Mucosa of descending colon (tissue), 3 donors: ENCODE measurements at regions not wholly inside any gene's neighbourhood (a gene's known extent, or its start where the extent isn't known, plus 50 kb on each side); places are given as distances from the start of the nearest gene placed in this dataset.

Experiments
- ATAC-seq: fragments of 200-7000 bp; cut with Tn5 transposase; one replicate; pipeline ENCODE4 v1.9.1; 2020; ENCODE audit warnings: mild to moderate bottlenecking, moderate library complexity
- DNase-seq, 3 donors: peaks; one replicate each; pipeline ENCODE4 v3.0.0-alpha.2; 2020
- H3K36me3 ChIP-seq: fragments of 200-600 bp; one replicate; pipeline ENCODE4 v1.8.0; 2021; ENCODE audit warnings: low read depth, mild to moderate bottlenecking
- H3K4me1 ChIP-seq: fragments of 200-600 bp; one replicate; pipeline ENCODE4 v1.8.0; 2021; ENCODE audit warnings: low read depth, mild to moderate bottlenecking
- H3K4me3 ChIP-seq: fragments of 200-600 bp; one replicate; pipeline ENCODE4 v1.8.0; 2021; ENCODE audit warnings: mild to moderate bottlenecking
- H3K9me3 ChIP-seq: fragments of 200-600 bp; one replicate; pipeline ENCODE4 v1.8.0; 2021; ENCODE audit warnings: mild to moderate bottlenecking
- CTCF ChIP-seq: fragments of 200-600 bp; IDR thresholded peaks from one replicate; pipeline ENCODE4 v1.8.0; 2022; ENCODE audit warnings: antibody characterized with exemption, mild to moderate bottlenecking
- intact Hi-C, 2 donors: fragments of 100-400 bp; cut with DNase I in 1 of 2; cut with micrococcal nuclease in 1 of 2; formaldehyde crosslinking; loops; one replicate each; pipeline versions ENCODE4 v1.11.0 to v1.11.1; 2022; cut with DNase I, micrococcal nuclease
- donor health status: DM: no; HTN: no; CAD: no; lungs with moderate emphysema.
- donor health status: DM: no; HTN: no; CAD: no.
- donor health status: DM: no; HTN: yes; CAD: no.

GRCh38 chr2:217138284-217138683, 278.4 kb upstream of the TNP1 start:
- Histone ChIP-seq H3K36me3 (no peaks in the 10 kb centered on the region), H3K9me3 (peaks cover 16% of the 10 kb centered on the region), H3K4me1 (no peaks in the 10 kb centered on the region), H3K4me3 (no peak overlapping the region)
- TF ChIP-seq CTCF = no peak
- intact Hi-C loops = no loop called here
- no peak for DNase-seq
- no peak for ATAC-seq

GRCh38 chr2:217127744-217128143, 267.9 kb upstream of the TNP1 start:
- no peak for TF ChIP-seq CTCF
- no peaks in the 10 kb centered on the region for H3K4me1 ChIP-seq
- DNase-seq (no peak), ATAC-seq (no peak)
- intact Hi-C loops = no loop called here
- no peaks in the 10 kb centered on the region for H3K9me3 ChIP-seq
- no peak overlapping the region for H3K4me3 ChIP-seq
- H3K36me3 ChIP-seq = no peaks in the 10 kb centered on the region

- intact Hi-C loops = no loop called here
- Histone ChIP-seq H3K36me3 (no peaks in the 10 kb centered on the region), H3K4me3 (no peak overlapping the region), H3K9me3 (no peaks in the 10 kb centered on the region), H3K4me1 (no peaks in the 10 kb centered on the region)
- DNase-seq = no peak
- TF ChIP-seq CTCF = no peak
- no peak for ATAC-seq
Observed at GRCh38 chr2:217125014-217125413, 265.1 kb upstream of the TNP1 start.

- TF ChIP-seq CTCF = no peak
- H3K36me3 ChIP-seq = no peaks in the 10 kb centered on the region
Observed at GRCh38 chr2:217124050-217124449, 264.2 kb upstream of the TNP1 start.

GRCh38 chr2:217121565-217121964, 261.7 kb upstream of the TNP1 start:
- no peak overlapping the region for H3K4me3 ChIP-seq
- DNase-seq (no peak), ATAC-seq (no peak)
- H3K9me3 ChIP-seq = no peaks in the 10 kb centered on the region
- no peak for TF ChIP-seq CTCF
- intact Hi-C loops = no loop called here
- H3K36me3 ChIP-seq = no peaks in the 10 kb centered on the region
- no peaks in the 10 kb centered on the region for H3K4me1 ChIP-seq

More at GRCh38 chr2:217124050-217124449, 264.2 kb upstream of the TNP1 start:
- DNase-seq = no peak
- H3K4me1 ChIP-seq = no peaks in the 10 kb centered on the region
- intact Hi-C loops = no loop called here
- no peak for ATAC-seq
- no peak overlapping the region for H3K4me3 ChIP-seq
- H3K9me3 ChIP-seq = no peaks in the 10 kb centered on the region

- no peak for TF ChIP-seq CTCF
- Histone ChIP-seq H3K9me3 (no peaks in the 10 kb centered on the region), H3K4me3 (no peak overlapping the region), H3K4me1 (no peaks in the 10 kb centered on the region), H3K36me3 (no peaks in the 10 kb centered on the region)
- intact Hi-C loops = no loop called here
- no peak for ATAC-seq
- no peak for DNase-seq
Observed at GRCh38 chr2:217120429-217120828, 260.6 kb upstream of the TNP1 start.
